CD4-positive, alpha-beta T cell treated with Interferon gamma for 1 hour (primary cell): ENCODE measurements at regions not wholly inside any gene's neighbourhood (a gene's known extent, or its start where the extent isn't known, plus 50 kb on each side); places are given as distances from the start of the nearest gene placed in this dataset.

Experiments
- DNase-seq: peaks from one replicate; pipeline ENCODE4 v3.0.0-alpha.2; 2020

DNA sequence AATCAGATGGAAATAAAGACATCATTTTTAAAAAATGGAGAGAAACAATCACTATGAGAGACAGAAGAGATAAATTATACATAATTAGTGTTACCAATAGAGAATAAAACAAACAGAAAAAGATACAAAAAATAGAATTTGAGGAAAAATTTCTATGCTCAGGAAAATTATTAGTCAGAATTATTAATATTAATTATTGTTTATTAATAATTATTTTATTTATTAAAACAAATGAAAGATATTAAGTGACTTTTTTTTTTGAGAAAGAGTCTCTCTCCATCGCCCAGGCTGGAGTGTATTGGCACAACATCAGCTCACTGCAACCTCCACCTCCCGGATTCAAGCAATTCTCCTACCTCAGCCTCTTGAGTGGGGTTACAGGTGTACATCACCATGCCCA lies 299.8 kb upstream of the NR5A2 start:
- DNase-seq: no peak

DNA sequence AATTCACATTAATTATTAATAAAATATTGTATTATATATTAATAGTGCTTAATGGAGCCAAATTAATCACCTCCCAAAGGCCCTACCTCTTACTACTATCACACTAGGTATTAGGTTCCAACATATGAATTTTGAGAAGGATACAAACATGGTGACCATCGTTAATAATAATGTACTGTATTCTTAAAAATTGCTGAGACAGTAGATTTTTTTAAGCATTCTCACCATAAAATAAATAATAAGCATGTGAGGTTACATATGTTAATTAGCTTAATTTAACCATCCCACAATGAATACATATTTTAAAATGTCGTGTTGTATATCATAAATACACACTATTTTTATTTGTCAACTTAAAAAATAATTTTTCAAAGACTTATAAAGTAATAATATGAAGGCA lies 299.2 kb upstream of the NR5A2 start:
- no peak for DNase-seq

GRCh38 chr1:199733125-199733524 lies 294.4 kb upstream of the NR5A2 start:
- DNase-seq: no peak

- DNase-seq: no peak
Measured at GRCh38 chr1:199734186-199734585, 293.3 kb upstream of the NR5A2 start.

DNA sequence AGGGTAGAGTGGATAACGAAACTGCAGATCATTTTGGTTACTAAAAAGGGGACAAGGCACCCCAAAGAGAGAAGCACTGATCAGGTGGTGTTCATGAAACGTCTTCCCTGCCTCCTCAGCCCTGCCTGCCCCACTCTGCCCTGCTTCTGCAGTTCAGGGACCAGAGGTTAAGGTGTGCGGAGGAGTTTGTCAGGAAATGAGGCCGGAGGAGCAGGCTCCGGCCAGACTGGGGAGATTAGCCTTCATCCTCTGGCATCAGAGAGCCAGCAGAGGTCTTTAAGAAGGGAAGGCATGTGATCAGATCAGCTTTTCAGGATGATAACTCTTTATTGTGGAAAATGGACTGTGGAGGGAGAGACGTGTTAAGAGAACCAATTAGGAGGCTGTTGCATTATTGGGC lies 291.9 kb upstream of the NR5A2 start:
- DNase-seq: no peak

- DNase-seq: no peak
Measured at GRCh38 chr1:199736646-199737045, 290.9 kb upstream of the NR5A2 start.

GRCh38 chr1:199741586-199741985 lies 285.9 kb upstream of the NR5A2 start:
- no peak for DNase-seq

- peak; percentile 28 for DNase-seq
Measured at GRCh38 chr1:199742547-199742946, 285.0 kb upstream of the NR5A2 start.

DNA sequence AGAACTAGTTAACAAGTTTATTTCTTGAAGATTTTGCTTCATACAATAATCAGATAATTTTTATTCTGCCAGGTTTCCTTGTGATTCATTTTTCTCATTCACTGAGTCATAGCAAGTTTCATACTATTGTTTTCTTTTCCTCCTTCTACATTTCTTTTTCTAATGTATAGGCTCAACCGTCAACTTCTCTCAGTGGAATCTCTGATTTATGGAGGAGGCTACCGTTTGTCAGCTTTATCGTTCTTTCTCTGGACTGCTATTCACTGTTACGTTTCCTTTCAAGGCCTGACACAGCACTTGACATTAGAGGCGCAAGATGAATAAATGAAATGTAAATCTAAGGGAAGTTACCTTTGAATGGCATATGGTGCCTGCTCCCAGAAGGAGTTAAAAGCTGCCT lies 284.3 kb upstream of the NR5A2 start:
- DNase-seq: no peak

DNA sequence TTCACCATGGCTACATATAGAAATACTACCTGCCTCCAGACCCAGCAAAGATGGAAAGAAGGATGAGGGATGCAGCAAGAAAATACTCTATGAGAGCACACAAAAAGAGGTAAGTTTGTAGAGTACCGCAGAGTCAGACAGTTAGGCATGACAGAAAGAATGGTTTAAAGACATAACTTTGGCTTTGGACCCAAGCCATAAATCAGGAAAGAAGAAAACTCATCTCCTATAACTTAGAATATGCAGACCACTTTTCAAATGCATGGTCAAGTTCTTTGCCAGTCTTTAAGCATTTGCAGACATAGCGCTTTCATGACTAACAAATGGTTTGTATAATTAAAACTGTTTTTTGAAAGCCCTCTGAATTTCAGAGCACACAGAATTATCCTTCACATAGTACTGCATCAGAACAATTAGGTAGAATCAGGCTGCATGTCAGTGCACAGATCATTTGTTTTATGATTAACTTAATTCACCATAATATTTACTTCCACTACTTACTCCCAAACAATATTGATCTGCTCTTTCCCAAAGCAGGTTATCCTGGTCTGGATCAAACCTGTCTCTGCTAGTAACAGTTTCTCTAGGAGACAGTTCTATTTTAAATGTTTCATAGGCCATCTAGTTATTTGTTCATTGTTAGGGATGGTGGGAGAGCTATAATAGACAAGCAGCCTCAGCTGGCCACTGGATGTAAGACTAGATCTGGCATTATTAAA lies 280.7 kb upstream of the NR5A2 start:
- DNase-seq: no peak

DNA sequence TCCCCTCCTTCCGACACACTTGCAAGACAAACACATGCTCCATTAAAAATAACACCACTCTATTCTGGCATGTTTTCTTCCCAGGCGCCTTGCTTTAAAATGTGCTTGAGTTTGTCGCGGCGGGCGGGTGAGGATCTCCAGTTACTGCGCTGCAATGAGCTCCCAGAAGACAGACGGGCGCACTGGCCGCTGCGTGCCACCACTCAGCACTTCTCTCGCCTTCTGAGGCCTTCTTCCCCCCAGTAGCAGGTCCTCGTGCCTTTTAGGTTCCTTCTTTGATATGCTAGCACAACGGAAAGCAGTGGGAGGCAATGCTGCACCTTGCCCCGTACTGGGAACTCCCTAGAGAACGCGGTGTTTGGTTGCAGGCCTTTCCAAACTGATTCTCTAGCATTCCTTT lies 279.5 kb upstream of the NR5A2 start:
- no peak for DNase-seq

DNA sequence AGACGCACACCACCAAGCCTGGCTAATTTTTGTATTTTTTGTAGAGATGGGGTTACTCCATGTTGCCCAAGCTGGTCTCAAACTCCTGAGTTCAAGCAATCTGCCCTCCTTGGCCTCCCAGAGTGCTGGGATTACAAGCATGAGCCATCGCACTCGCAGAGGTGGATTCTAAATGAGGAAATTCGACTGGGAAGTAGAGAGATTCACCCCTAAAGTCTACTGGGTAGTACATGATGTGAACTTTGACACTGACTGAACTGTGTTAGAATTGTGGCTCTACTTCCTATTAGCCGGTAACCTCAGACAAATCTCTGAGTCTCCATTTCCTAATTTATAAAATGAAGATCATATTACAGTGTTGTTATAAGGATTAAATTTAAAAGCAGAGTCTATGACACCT lies 276.0 kb upstream of the NR5A2 start:
- DNase-seq: no peak

DNA sequence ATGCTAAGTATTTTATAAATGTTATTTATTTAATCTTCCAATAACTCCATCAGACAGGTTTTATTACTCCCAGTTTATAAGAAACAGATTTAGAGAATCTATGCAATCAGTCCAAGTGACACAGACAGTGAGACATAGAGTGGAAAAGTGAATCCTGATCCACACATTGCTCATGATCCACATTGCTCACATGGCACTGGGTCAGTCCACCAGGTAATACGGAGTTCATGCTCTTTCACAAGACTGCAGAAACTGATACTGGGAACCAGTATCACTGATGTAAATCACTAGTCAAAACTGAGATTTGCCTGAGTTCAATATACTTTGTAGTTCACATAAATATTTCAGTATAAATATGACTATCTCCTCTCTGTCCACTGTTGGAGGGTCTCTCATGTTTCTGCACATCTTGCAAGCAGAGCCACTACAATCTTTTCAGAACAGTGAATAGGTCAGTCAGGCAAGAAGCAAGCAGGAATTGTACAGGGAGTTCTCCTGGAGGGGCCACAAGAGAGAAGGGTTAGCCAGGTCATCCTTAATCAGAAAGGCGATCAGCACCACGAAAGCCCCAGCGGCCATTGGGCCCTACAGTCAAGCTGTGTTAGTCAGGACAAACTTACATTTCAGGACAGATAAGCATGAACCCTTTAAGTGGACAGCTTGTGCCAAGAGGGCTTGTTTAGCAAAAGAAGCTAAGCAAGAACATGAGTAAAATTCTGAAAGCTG lies 275.4 kb upstream of the NR5A2 start:
- DNase-seq: no peak

- DNase-seq: no peak
Measured at GRCh38 chr1:199752688-199753027, 274.9 kb upstream of the NR5A2 start.

DNA sequence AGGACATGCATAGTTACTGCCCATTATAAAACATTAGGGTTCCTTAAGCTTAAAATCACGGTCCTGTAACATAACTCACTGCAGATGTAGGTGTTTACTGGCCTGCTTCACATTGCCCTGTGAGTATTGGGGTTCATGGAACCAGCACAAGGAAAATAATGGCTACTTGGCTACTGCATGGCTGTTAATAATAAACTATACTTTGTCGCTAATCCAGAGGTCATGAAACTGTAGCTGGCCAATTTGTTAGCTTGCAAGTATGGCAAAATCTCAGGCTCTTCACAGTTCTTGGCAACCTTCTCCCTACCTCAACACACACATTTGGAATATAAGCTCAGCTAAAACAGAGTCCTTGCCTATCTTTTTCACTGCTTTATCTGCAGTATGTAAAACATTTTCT lies 274.0 kb upstream of the NR5A2 start:
- DNase-seq: no peak

- DNase-seq: no peak
Measured at GRCh38 chr1:199756066-199756465, 271.4 kb upstream of the NR5A2 start.

DNA sequence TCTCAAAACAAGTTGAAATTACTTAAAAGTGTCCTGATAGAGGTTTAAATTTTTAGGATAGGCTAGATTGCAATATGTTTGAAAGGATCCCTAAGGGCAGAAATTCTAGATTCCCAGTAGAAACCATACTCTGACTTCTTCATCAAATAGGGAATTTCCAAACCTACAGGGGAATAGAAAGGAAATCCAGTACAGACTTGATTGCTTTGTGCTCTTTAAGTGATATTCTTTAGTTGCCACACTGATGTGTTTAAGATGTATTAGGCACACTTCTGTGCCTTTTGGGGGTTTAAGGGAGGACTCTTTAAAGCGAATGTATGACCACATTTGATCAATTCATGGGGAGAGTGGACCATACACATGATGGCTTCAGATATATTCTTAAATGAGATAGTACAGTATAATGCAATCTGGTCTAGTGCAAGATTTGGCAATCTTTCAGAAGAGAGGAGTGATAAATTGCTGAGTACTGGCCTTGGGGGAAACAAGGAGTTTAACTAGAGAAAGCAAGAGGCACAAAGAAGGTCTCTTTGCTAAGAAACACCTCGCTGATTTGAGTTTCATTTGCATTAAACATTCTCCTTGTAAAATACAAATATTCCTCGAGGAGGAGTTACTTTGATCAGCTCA lies 268.8 kb upstream of the NR5A2 start:
- DNase-seq: no peak

DNA sequence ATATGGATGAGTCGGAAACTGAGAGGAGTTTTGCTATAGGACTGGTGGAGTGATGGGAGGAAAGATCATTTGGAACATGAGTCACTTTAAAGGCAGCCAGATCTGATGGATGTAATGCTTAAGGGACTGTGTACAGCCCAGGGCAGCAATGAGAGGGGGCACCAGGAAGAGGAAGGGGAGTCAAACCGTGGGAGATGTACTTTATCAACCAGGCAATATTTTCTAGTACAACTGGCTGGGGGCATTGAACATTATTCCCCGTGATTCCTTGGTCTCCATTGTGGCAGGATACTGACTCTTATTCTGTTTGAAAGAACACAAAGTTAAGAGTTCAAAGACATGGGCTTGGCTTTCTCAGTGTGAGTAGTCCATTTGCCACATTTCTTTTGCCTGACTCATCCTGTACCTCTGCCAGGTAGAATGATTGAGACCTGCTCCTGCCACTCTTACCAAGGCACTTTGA lies 268.2 kb upstream of the NR5A2 start:
- no peak for DNase-seq

GRCh38 chr1:199762572-199762971 lies 264.9 kb upstream of the NR5A2 start:
- DNase-seq: no peak

- DNase-seq: no peak
Measured at GRCh38 chr1:199766218-199766792, 261.2 kb upstream of the NR5A2 start.

- no peak for DNase-seq
Measured at GRCh38 chr1:199767700-199768099, 259.8 kb upstream of the NR5A2 start.

DNA sequence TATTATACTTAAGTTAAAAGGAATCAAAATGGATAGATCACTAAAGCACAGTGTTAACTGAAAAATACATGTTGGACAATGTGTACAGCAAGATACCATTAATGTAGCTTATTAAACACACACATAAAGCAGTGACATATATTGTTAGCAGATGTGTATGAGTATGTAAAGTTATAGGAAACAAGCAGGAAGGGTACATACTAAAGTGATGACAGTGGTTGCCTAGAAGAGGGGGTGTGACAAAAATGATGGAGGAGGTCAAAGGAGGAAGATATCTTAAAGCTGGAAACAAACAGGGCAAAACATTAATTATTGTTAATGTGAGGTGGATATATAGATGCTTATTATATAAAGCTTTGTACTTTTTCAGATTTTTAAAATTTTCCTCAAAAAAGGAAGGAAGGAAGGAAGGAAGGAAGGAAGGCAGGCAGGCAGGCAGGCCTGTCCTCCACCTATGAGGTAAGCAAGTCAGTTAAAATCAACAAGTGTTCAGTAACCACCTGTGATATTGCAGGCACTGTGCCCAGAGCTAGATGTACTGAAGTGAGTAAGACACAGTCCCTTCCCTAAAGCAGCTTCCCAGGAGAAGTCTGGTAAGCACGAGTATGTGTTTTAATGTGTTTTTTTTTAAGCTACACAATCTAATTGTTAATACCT lies 252.9 kb upstream of the NR5A2 start:
- no peak for DNase-seq

DNA sequence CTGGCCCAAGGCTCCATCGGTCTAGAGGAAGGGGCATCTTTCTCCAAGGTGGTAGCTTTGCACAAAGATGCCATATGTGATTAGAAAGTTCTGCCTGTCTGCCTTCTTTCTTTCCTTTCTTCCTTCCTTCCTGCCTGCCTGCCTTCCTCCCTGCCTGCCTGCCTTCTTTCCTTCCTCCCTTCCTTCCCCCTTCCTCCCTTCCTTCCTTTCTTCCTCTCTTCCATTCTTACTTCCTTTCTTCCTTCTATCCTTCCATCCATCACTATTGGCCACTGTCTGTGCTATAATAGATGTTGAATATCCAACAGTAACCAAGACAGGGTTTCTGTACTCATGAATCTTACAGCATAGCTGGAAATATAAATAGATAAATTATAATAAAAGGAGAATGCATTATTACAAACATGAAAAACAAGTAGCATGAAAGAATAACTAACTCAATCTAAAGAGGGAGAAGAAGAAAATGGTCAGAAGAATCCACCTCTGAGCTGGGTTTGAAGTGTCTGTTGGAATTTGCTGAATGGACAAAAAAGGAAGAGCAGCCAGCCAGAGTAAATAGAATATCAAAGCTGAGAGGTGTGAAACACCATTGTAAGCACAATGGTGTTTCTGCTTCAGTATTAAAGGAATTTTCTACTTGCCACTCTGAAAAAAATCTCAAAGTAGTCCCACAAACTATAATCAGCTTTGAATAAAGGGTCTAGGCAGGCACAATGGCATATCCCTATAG lies 250.6 kb upstream of the NR5A2 start:
- DNase-seq: no peak
